ENCODE measurements at regions not wholly inside any gene's neighbourhood (a gene's known extent, or its start where the extent isn't known, plus 50 kb on each side); places are given as distances from the start of the nearest gene placed in this dataset.

GRCh38 chr6:122283884-122284283 is 115.6 kb upstream of the HSF2 start:
- Histone ChIP-seq H3K9me3 (ENCODE audit: control insufficient read depth in 2 of 2, insufficient read depth in 1 of 2, low read depth in 1 of 2, low read length in 1 of 2) (no peaks in the 10 kb centered on the region), H3K4me1 (ENCODE audit: control insufficient read depth in 2 of 2, insufficient read depth in 2 of 2, low read length in 1 of 2) (no peaks in the 10 kb centered on the region), H3K27ac (ENCODE audit: low read depth in 2 of 2, low read length in 1 of 2) (no peak overlapping the region), H3K36me3 (ENCODE audit: control insufficient read depth in 2 of 2, insufficient read depth in 2 of 2, low read length in 1 of 2) (no peaks in the 10 kb centered on the region), H3K4me3 (ENCODE audit: low read depth in 1 of 2, low read length in 2 of 2) (no peak overlapping the region), H3K27me3 (ENCODE audit: control insufficient read depth in 1 of 2, insufficient read depth in 2 of 2, low read length in 2 of 2) (no peaks in the 10 kb centered on the region)
- 81 to 91% methylated on average over 4 of the region's 4 CpGs for WGBS, 2 donors

DNA sequence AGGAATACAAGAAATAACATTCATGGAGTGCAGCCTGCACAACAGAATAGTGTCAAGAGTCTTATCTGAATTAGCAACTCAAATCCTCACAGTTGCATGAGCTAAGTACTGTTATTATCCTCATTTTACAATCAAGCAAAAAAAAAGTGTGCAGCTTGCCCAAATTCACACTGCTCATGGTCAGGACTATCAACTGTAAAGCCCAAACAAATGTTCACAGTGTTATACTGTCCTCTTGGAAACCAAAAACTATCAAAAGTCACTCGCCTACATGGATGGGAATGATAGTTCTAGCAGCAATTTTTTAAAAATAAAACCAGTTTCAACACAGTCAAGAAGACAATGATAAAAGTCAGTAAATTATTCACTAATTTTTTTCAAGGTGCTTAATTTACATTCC is 114.6 kb upstream of the HSF2 start:
- no peaks in the 10 kb centered on the region for H3K4me1 ChIP-seq (ENCODE audit: control insufficient read depth in 2 of 2, insufficient read depth in 2 of 2, low read length in 1 of 2)
- WGBS, 2 donors, result 92 to 97% methylated on average over 1 of the region's 1 CpG

DNA sequence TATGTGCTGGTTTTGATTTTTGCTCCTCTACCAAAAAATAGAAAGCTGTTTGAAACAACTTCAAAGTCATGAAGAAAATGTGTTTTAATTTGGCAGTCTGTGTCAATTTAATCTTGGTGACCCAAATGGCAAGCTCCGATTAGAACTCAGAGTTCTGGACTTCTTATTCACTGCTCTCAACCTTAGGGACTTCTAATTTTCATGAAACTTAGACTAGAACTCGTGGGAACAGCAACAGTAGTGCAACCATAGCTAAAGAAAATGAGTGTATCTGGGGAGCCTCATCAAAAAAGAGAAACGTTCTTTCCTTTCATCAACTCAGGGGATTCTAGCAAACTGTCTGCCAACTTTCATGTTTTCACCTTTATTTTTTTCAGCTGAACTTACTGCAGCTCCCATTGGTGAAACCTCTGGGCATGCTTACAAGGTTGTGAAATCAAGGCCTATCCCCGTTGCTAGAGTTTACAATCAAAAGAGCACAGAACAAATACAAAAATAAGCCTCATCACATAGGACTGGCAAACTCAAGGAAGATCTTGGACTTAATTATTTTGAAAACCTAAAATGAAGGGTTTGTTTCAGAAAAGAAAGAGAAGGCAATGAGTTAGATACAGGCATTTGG is 114.0 kb upstream of the HSF2 start:
- WGBS, 2 donors, result 58 to 66% methylated on average over 4 of the region's 4 CpGs
- Histone ChIP-seq H3K4me3 (ENCODE audit: low read depth in 1 of 2, low read length in 2 of 2) (no peak overlapping the region), H3K4me1 (ENCODE audit: control insufficient read depth in 2 of 2, insufficient read depth in 2 of 2, low read length in 1 of 2) (no peaks in the 10 kb centered on the region), H3K36me3 (ENCODE audit: control insufficient read depth in 2 of 2, insufficient read depth in 2 of 2, low read length in 1 of 2) (no peaks in the 10 kb centered on the region), H3K27ac (ENCODE audit: low read depth in 2 of 2, low read length in 1 of 2) (no peak overlapping the region), H3K27me3 (ENCODE audit: control insufficient read depth in 1 of 2, insufficient read depth in 2 of 2, low read length in 2 of 2) (no peaks in the 10 kb centered on the region), H3K9me3 (ENCODE audit: control insufficient read depth in 2 of 2, insufficient read depth in 1 of 2, low read depth in 1 of 2, low read length in 1 of 2) (no peaks in the 10 kb centered on the region)

More for the DNA sequence above, 114.6 kb upstream of the HSF2 start:
- Histone ChIP-seq H3K9me3 (ENCODE audit: control insufficient read depth in 2 of 2, insufficient read depth in 1 of 2, low read depth in 1 of 2, low read length in 1 of 2) (no peaks in the 10 kb centered on the region), H3K4me3 (ENCODE audit: low read depth in 1 of 2, low read length in 2 of 2) (no peak overlapping the region), H3K36me3 (ENCODE audit: control insufficient read depth in 2 of 2, insufficient read depth in 2 of 2, low read length in 1 of 2) (no peaks in the 10 kb centered on the region), H3K27me3 (ENCODE audit: control insufficient read depth in 1 of 2, insufficient read depth in 2 of 2, low read length in 2 of 2) (no peaks in the 10 kb centered on the region), H3K27ac (ENCODE audit: low read depth in 2 of 2, low read length in 1 of 2) (no peak overlapping the region)

GRCh38 chr6:122286512-122286911 is 112.9 kb upstream of the HSF2 start:
- Histone ChIP-seq H3K9me3 (ENCODE audit: control insufficient read depth in 2 of 2, insufficient read depth in 1 of 2, low read depth in 1 of 2, low read length in 1 of 2) (no peaks in the 10 kb centered on the region), H3K4me1 (ENCODE audit: control insufficient read depth in 2 of 2, insufficient read depth in 2 of 2, low read length in 1 of 2) (no peaks in the 10 kb centered on the region), H3K36me3 (ENCODE audit: control insufficient read depth in 2 of 2, insufficient read depth in 2 of 2, low read length in 1 of 2) (no peaks in the 10 kb centered on the region), H3K27ac (ENCODE audit: low read depth in 2 of 2, low read length in 1 of 2) (no peak overlapping the region), H3K4me3 (ENCODE audit: low read depth in 1 of 2, low read length in 2 of 2) (no peak overlapping the region), H3K27me3 (ENCODE audit: control insufficient read depth in 1 of 2, insufficient read depth in 2 of 2, low read length in 2 of 2) (no peaks in the 10 kb centered on the region)

- Histone ChIP-seq H3K4me3 (ENCODE audit: low read depth in 1 of 2, low read length in 2 of 2) (no peak overlapping the region), H3K27ac (ENCODE audit: low read depth in 2 of 2, low read length in 1 of 2) (no peak overlapping the region), H3K4me1 (ENCODE audit: control insufficient read depth in 2 of 2, insufficient read depth in 2 of 2, low read length in 1 of 2) (no peaks in the 10 kb centered on the region), H3K27me3 (ENCODE audit: control insufficient read depth in 1 of 2, insufficient read depth in 2 of 2, low read length in 2 of 2) (no peaks in the 10 kb centered on the region), H3K9me3 (ENCODE audit: control insufficient read depth in 2 of 2, insufficient read depth in 1 of 2, low read depth in 1 of 2, low read length in 1 of 2) (no peaks in the 10 kb centered on the region), H3K36me3 (ENCODE audit: control insufficient read depth in 2 of 2, insufficient read depth in 2 of 2, low read length in 1 of 2) (no peaks in the 10 kb centered on the region)
- WGBS, 2 donors, result 80 to 85% methylated on average over 4 of the region's 4 CpGs
These were observed 109.5 kb upstream of the HSF2 start for GRCh38 chr6:122289762-122290539.

GRCh38 chr6:122297010-122297409 is 102.4 kb upstream of the HSF2 start:
- Histone ChIP-seq H3K4me3 (ENCODE audit: low read depth in 1 of 2, low read length in 2 of 2) (no peak overlapping the region), H3K27me3 (ENCODE audit: control insufficient read depth in 1 of 2, insufficient read depth in 2 of 2, low read length in 2 of 2) (no peaks in the 10 kb centered on the region), H3K27ac (ENCODE audit: low read depth in 2 of 2, low read length in 1 of 2) (no peak overlapping the region), H3K4me1 (ENCODE audit: control insufficient read depth in 2 of 2, insufficient read depth in 2 of 2, low read length in 1 of 2) (no peaks in the 10 kb centered on the region), H3K9me3 (ENCODE audit: control insufficient read depth in 2 of 2, insufficient read depth in 1 of 2, low read depth in 1 of 2, low read length in 1 of 2) (no peaks in the 10 kb centered on the region), H3K36me3 (ENCODE audit: control insufficient read depth in 2 of 2, insufficient read depth in 2 of 2, low read length in 1 of 2) (no peaks in the 10 kb centered on the region)
- WGBS, 2 donors, result 88 to 96% methylated on average over 2 of the region's 2 CpGs

- H3K27me3 ChIP-seq (ENCODE audit: control insufficient read depth in 1 of 2, insufficient read depth in 2 of 2, low read length in 2 of 2), result no peaks in the 10 kb centered on the region
- no peak overlapping the region for H3K4me3 ChIP-seq (ENCODE audit: low read depth in 1 of 2, low read length in 2 of 2)
- H3K36me3 ChIP-seq (ENCODE audit: control insufficient read depth in 2 of 2, insufficient read depth in 2 of 2, low read length in 1 of 2), result no peaks in the 10 kb centered on the region
- H3K4me1 ChIP-seq (ENCODE audit: control insufficient read depth in 2 of 2, insufficient read depth in 2 of 2, low read length in 1 of 2), result no peaks in the 10 kb centered on the region
- 77 to 97% methylated on average over 2 of the region's 2 CpGs for WGBS, 2 donors
- H3K9me3 ChIP-seq (ENCODE audit: control insufficient read depth in 2 of 2, insufficient read depth in 1 of 2, low read depth in 1 of 2, low read length in 1 of 2), result no peaks in the 10 kb centered on the region
- no peak overlapping the region for H3K27ac ChIP-seq (ENCODE audit: low read depth in 2 of 2, low read length in 1 of 2)
These were observed 97.4 kb upstream of the HSF2 start for GRCh38 chr6:122302067-122302466.

DNA sequence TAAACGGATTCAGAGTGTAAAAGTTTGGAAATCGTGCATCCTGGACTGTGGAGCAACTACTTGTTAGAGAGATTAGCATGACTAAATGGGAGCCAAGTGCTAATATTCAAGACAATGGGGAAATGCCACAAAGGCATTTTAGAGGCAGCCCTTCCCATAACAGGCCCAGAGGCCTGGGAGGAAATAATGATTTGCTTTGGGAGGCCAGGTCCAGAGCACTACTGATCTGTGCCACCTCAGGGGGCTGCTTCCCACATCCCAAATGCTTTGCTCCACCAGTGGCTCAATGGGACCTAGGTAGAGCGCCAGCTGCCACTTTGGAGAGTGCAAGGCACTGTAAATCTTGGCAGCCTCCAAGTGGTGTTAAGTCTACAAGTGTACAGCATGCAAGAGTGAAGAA is 91.9 kb upstream of the HSF2 start:
- Histone ChIP-seq H3K4me3 (ENCODE audit: low read depth in 1 of 2, low read length in 2 of 2) (no peak overlapping the region), H3K4me1 (ENCODE audit: control insufficient read depth in 2 of 2, insufficient read depth in 2 of 2, low read length in 1 of 2) (no peaks in the 10 kb centered on the region)

DNA sequence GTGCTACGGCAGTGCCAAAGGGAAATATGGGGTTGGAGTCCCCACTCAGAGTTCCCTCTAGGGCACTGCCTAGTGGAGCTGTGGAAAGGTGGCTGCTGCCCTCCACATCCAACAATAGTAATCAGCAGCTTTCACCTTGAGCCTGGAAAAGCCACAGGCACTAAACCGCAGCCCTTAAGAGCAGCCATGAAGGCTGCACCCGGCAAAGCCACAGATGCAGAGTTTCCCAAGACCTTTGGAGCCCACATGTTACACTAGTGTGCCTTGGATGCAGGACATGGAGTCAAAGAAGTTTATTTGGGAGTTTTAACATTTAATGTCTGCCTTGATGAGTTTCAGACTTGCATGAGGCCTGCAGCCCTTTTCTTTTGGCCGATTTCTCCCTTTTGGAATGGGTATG is 91.4 kb upstream of the HSF2 start:
- no peaks in the 10 kb centered on the region for H3K36me3 ChIP-seq (ENCODE audit: control insufficient read depth in 2 of 2, insufficient read depth in 2 of 2, low read length in 1 of 2)
- H3K9me3 ChIP-seq (ENCODE audit: control insufficient read depth in 2 of 2, insufficient read depth in 1 of 2, low read depth in 1 of 2, low read length in 1 of 2), result peaks cover 6 to 8% of the 10 kb centered on the region in 2 donors
- no peaks in the 10 kb centered on the region for H3K4me1 ChIP-seq (ENCODE audit: control insufficient read depth in 2 of 2, insufficient read depth in 2 of 2, low read length in 1 of 2)
- no peak overlapping the region for H3K4me3 ChIP-seq (ENCODE audit: low read depth in 1 of 2, low read length in 2 of 2)
- H3K27ac ChIP-seq (ENCODE audit: low read depth in 2 of 2, low read length in 1 of 2), result no peak overlapping the region
- H3K27me3 ChIP-seq (ENCODE audit: control insufficient read depth in 1 of 2, insufficient read depth in 2 of 2, low read length in 2 of 2), result no peaks in the 10 kb centered on the region
- WGBS, 2 donors, result 82 to 89% methylated on average over 4 of the region's 4 CpGs

More for the DNA sequence above, 91.9 kb upstream of the HSF2 start:
- no peaks in the 10 kb centered on the region for H3K36me3 ChIP-seq (ENCODE audit: control insufficient read depth in 2 of 2, insufficient read depth in 2 of 2, low read length in 1 of 2)
- no peak overlapping the region for H3K27ac ChIP-seq (ENCODE audit: low read depth in 2 of 2, low read length in 1 of 2)
- peaks cover 6 to 8% of the 10 kb centered on the region in 2 donors for H3K9me3 ChIP-seq (ENCODE audit: control insufficient read depth in 2 of 2, insufficient read depth in 1 of 2, low read depth in 1 of 2, low read length in 1 of 2)
- WGBS, 2 donors, result 80 to 85% methylated on average over 3 of the region's 3 CpGs
- no peaks in the 10 kb centered on the region for H3K27me3 ChIP-seq (ENCODE audit: control insufficient read depth in 1 of 2, insufficient read depth in 2 of 2, low read length in 2 of 2)

- H3K9me3 ChIP-seq (ENCODE audit: control insufficient read depth in 2 of 2, insufficient read depth in 1 of 2, low read depth in 1 of 2, low read length in 1 of 2), result peaks cover 0 to 2% of the 10 kb centered on the region in 2 donors
- 65 to 77% methylated on average over 1 of the region's 1 CpG for WGBS, 2 donors
- H3K4me3 ChIP-seq (ENCODE audit: low read depth in 1 of 2, low read length in 2 of 2), result no peak overlapping the region
- H3K4me1 ChIP-seq (ENCODE audit: control insufficient read depth in 2 of 2, insufficient read depth in 2 of 2, low read length in 1 of 2), result no peaks in the 10 kb centered on the region
- no peak overlapping the region for H3K27ac ChIP-seq (ENCODE audit: low read depth in 2 of 2, low read length in 1 of 2)
- no peaks in the 10 kb centered on the region for H3K36me3 ChIP-seq (ENCODE audit: control insufficient read depth in 2 of 2, insufficient read depth in 2 of 2, low read length in 1 of 2)
- no peaks in the 10 kb centered on the region for H3K27me3 ChIP-seq (ENCODE audit: control insufficient read depth in 1 of 2, insufficient read depth in 2 of 2, low read length in 2 of 2)
These were observed 83.6 kb upstream of the HSF2 start for GRCh38 chr6:122315842-122316241.

All from esophagus (tissue), 2 donors.